NCI-H2171 (cell line): ENCODE measurements at regions not wholly inside any gene's neighbourhood (a gene's known extent, or its start where the extent isn't known, plus 50 kb on each side); places are given as distances from the start of the nearest gene placed in this dataset.

Experiments
- DNase-seq: peaks from one replicate; lab custom pipeline; 2025; lab: John Stamatoyannopoulos, UW

- no peak for DNase-seq
Measured at GRCh38 chr12:114986178-114986714, 302.3 kb upstream of the TBX3 start.

GRCh38 chr12:114984634-114985061 lies 300.7 kb upstream of the TBX3 start:
- no peak for DNase-seq

GRCh38 chr12:114982760-114983159 lies 298.8 kb upstream of the TBX3 start:
- DNase-seq = no peak

- DNase-seq = no peak
Measured at GRCh38 chr12:114981036-114981435, 297.1 kb upstream of the TBX3 start.

DNA sequence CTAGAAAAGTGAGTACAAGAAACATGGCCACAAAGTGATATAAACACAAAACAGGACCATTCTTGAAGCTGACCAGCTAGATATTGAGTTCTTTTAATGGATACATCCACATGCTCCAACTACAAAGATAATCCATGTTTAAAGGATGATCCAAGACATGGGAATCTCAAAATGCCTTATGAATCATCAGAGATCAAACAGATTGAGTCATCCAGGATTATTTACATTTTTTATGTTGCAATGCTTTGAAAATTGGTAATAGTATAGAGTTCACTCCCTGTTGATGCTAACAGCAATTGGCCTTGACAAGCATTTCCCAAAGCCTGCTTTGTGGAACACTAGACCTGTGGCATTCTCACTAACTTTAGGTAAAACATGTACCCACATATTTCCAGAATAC lies 293.0 kb upstream of the TBX3 start:
- DNase-seq = no peak

DNA sequence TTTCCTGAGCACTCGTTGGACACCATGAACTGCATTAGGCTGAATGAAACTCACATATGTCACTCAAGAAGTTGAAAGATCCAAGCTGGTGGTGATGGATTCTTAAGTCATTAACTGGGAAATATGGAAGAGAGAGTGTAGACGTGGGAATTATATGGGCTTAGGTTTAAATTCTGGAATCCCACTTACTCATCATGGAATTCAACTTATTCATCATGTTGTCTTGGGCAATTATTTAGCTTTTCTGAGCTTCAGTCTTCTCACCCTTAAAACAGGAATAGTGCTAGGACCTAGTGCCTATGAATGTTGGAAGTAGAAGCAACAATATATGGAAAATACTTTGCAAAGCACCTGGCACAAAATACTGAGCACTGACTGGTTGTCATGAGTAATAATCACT lies 292.4 kb upstream of the TBX3 start:
- no peak for DNase-seq

DNA sequence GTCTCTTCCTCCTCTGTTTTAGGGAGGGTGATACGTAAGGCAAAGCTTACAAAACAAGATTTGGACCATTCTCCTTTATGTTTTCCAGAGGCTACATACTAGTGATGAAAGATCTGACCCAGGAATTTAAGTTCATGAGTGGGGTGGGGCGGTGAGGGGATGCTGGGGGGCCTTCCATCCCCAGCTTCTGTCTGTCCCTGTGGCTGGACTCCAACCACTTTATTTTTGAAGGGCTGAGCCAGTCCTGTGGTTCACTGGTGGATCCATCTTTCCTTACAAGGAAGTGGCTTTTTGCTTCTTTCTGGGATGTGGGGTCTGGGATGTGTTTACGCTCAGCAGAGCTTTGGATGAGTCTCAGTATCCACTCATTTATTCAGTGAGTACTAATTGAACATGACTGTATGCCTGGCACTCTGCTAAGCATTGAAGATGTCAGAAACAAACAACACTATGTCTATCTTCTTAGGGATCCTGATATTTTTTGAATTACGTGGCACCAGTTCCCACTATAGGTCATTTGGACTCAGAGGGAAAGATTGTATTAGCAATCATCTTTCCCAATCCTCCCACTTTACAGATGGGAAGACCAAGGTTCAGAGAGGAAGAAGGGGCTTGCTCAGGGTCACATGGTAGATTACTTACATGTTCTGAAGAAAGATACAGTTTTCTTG lies 291.8 kb upstream of the TBX3 start:
- DNase-seq = no peak

- no peak for DNase-seq
Measured at GRCh38 chr12:114974826-114975639, 291.1 kb upstream of the TBX3 start.

- DNase-seq = no peak
Measured at GRCh38 chr12:114974333-114974732, 290.4 kb upstream of the TBX3 start.

GRCh38 chr12:114968727-114969126 lies 284.8 kb upstream of the TBX3 start:
- DNase-seq = no peak

DNA sequence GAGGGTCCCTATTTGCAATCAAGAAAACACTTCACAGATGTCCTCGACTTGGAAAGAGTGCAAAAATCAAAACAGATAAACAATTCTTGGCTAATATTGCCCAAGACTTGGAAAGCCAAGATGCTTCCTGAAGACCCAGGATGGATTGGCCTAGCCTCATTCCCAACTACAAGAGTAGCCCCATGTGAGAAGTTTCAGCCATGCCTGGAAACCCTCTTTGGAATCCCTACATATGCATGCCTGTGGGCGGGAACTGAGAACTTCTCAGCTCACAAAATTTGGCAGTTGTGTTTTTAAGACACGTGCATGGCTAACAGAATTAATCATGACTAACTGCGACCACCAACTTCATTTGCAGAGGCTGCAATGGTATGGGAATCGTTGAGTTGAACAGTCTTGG lies 283.2 kb upstream of the TBX3 start:
- DNase-seq = no peak

DNA sequence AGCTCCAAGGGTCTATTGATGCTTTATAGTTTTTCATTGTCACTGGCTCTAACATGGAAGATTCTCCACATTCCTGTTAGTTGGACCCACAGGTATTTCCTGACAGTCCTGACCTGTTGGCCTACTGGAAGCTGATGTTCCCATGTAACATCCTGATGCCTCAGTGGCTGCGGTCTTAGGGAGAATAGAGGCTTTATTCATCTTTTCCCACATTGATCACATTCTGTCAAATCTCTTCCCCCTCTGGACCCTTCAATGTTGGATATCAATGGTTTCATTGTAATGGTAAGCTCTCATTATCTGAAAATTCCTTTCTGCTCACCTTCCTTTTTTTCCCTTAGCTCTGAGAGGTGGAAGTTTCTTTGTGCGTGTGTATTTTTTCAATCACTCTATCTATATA lies 280.9 kb upstream of the TBX3 start:
- DNase-seq = no peak

GRCh38 chr12:114963846-114964245 lies 279.9 kb upstream of the TBX3 start:
- DNase-seq = no peak

DNA sequence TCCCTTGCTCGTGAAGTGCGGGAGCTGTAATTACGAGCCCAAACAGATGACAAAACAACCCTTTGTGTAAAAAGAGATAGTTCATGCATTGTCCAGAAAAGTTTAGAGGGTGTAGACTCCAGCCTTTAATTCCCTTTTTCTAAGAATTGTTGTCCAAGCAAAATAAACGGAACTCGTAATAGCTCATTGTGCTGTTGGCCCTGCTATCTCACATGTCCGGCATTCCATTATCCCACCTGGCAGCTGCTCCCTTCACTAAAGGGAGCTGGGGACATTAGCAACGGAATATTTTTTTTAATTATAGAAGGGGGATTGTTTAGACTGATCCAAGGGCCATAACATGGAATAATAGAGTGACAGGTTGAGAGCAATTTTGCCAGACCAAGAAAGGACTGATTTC lies 277.5 kb upstream of the TBX3 start:
- DNase-seq = no peak

DNA sequence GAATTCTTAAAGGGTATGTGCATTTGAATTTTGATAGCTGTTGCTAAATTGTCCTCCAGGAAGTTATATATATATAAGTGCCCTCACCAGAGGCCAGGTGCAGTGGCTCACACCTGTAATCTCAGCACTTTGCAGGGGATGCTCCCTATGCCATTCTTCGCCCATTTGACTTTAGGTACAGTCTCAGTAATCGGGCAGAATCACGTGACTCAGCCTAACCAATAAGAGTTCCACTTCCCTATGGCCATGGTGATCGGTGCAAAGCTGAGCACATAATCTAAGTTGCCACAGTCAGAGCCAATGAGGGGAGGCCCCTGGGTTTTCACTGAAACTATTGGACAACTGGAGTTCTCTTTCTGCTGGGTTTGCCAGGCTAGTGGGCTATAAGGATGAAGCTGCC lies 274.6 kb upstream of the TBX3 start:
- DNase-seq = no peak

DNA sequence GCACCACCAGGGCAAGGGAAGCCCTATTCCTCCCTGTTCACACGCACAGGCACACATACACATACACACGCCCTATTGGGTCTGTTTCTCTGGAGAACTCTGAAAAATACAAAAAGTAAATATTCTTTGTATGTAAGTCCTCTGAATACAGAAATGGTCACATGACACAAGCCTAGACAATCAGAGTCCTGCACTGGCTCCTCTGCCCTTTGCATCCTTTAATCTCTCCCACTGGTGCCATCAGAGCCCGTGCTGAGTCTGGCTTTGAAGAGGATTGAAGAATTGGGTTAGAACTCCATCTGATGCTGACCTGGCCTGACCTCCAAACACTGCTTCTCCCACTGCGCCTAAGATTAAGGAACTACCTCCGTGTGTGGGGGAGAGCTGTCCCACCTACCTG lies 273.2 kb upstream of the TBX3 start:
- no peak for DNase-seq

DNA sequence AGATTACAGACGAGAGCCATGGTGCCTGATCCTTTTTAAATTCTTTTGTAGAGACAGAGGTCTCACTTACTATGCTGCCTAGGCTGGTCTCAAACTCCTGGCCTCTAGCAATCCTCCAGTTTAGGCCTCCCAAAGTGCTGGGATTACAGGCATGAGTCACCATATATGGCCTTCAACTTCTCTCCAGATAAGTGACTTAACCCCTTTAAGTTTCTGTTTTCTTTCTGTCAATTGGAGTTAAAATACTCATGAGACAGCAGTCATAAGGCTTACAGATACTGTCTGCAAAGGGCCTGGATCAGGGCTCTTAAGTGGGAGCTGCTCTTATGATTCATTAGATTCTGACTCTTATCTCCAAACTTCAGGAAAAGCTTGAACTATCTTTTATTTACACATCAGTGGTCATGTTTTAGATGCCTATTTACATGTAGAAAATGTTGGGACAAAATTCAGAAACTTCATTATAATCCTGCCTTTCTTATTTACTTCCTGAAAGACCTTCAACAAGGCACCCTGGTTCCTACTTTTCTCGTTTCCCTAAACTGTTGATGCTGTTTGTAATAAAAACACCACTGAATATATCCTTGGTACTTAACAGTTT lies 271.5 kb upstream of the TBX3 start:
- no peak for DNase-seq

- DNase-seq = no peak
Measured at GRCh38 chr12:114954511-114955055, 270.6 kb upstream of the TBX3 start.

- DNase-seq = no peak
Measured at GRCh38 chr12:114952573-114953271, 268.7 kb upstream of the TBX3 start.

- DNase-seq = no peak
Measured at GRCh38 chr12:114949058-114949820, 265.3 kb upstream of the TBX3 start.

GRCh38 chr12:114945351-114945750 lies 261.4 kb upstream of the TBX3 start:
- no peak for DNase-seq
